Caco-2 (cell line): ENCODE measurements at regions not wholly inside any gene's neighbourhood (a gene's known extent, or its start where the extent isn't known, plus 50 kb on each side); places are given as distances from the start of the nearest gene placed in this dataset.

Experiments used
- BruUV-seq: library from RNA; stranded (reverse); fragments of 400-500 nt; replicated peaks from 2 replicates; lab custom pipeline; 2021; lab: Mats Ljungman, UMichigan
- CTCF ChIA-PET: fragments of 300-600 bp; sonication (Branson Sonifier 250); formaldehyde crosslinking; loops from one replicate; lab custom pipeline; 2022; ENCODE audit warnings: antibody characterized with exemption; lab: Charles Lee
- POLR2A ChIA-PET: fragments of 300-600 bp; sonication (Branson Sonifier 250); formaldehyde crosslinking; loops from one replicate; lab custom pipeline; 2022; ENCODE audit warnings: antibody characterized with exemption; lab: Charles Lee
- DNase-seq, 2 experiments: peaks; one replicate each; pipeline versions ENCODE4 v3.0.0 to v3.0.0-alpha.2; 2020 to 2022
- H3K27me3 ChIP-seq: replicated peaks from 2 replicates; pipeline ENCODE4 v1.6.0; 2011; ENCODE audit warnings: low read length; ENCODE audit not compliant: control insufficient read depth, insufficient read depth
- H3K36me3 ChIP-seq: 2 replicates; pipeline ENCODE4 v1.5.1; 2011; ENCODE audit warnings: low read length; ENCODE audit not compliant: control insufficient read depth, insufficient read depth
- H3K4me1 ChIP-seq: fragments of 250-450 bp; sonication (Bioruptor Pico); 2 replicates; pipeline ENCODE4 v1.5.1; 2020; ENCODE audit warnings: mild to moderate bottlenecking
- H3K4me3 ChIP-seq: 2 replicates; pipeline ENCODE4 v1.5.1; 2011; ENCODE audit warnings: low read depth, mild to moderate bottlenecking, control low read depth, low read length
- H3K9me3 ChIP-seq: fragments of 250-450 bp; sonication (Bioruptor Pico); 2 replicates; pipeline ENCODE4 v1.5.1; 2020; ENCODE audit warnings: mild to moderate bottlenecking, moderate library complexity
- H3K27ac Mint-ChIP-seq: one replicate; pipeline ENCODE4 v1.8.0; 2022; ENCODE audit warnings: mixed read lengths; ENCODE audit not compliant: unreplicated experiment
- H3K27me3 Mint-ChIP-seq: one replicate; pipeline ENCODE4 v1.8.0; 2022; ENCODE audit warnings: mixed read lengths; ENCODE audit not compliant: insufficient read depth, unreplicated experiment
- H3K36me3 Mint-ChIP-seq: one replicate; pipeline ENCODE4 v1.8.0; 2022; ENCODE audit warnings: mild to moderate bottlenecking, mixed read lengths; ENCODE audit not compliant: insufficient read depth, unreplicated experiment
- H3K4me1 Mint-ChIP-seq: one replicate; pipeline ENCODE4 v1.8.0; 2022; ENCODE audit warnings: low read depth, mixed read lengths; ENCODE audit not compliant: unreplicated experiment
- H3K4me3 Mint-ChIP-seq: one replicate; pipeline ENCODE4 v1.8.0; 2022; ENCODE audit warnings: mild to moderate bottlenecking, moderate library complexity, mixed read lengths; ENCODE audit not compliant: unreplicated experiment
- H3K9me3 Mint-ChIP-seq: one replicate; pipeline ENCODE4 v1.8.0; 2022; ENCODE audit warnings: mixed read lengths; ENCODE audit not compliant: unreplicated experiment
- CTCF ChIP-seq, 2 experiments: fragments of 200-600 bp in 1 of 2; IDR thresholded peaks; 1 replicate in 1 of 2; 2 replicates in 1 of 2; pipeline versions ENCODE4 v1.5.1 to v1.8.0; 2011 to 2022; ENCODE audit warnings: antibody characterized with exemption in 1 of 2, control low read depth in 1 of 2, inconsistent platforms in 1 of 2, low read depth in 1 of 2, low read length in 1 of 2, mild to moderate bottlenecking in 1 of 2, moderate library complexity in 1 of 2; ENCODE audit not compliant: insufficient read depth in 1 of 2, severe bottlenecking in 1 of 2, unreplicated experiment in 1 of 2
- intact Hi-C: fragments of 100-400 bp; cut with micrococcal nuclease; formaldehyde crosslinking; loops from one replicate; pipeline ENCODE4 v1.10.0; 2022; ENCODE audit not compliant: unreplicated experiment

GRCh38 chr2:236882074-236882473 lies 203.6 kb upstream of the COPS8 start:
- intact Hi-C loops = no loop called here
- Histone ChIP-seq H3K4me1 (no peaks in the 10 kb centered on the region), H3K36me3 (no peaks in the 10 kb centered on the region), H3K4me3 (no peak overlapping the region), H3K27me3 (no peaks in the 10 kb centered on the region), H3K9me3 (no peaks in the 10 kb centered on the region; the same call in 1 of the 2 replicates)
- BruUV-seq = no TSS peak
- Mint-ChIP-seq H3K4me1 (peaks cover 5% of the 10 kb centered on the region), H3K9me3 (peaks cover 10% of the 10 kb centered on the region), H3K4me3 (no peak overlapping the region), H3K27me3 (no peaks in the 10 kb centered on the region), H3K27ac (no peak overlapping the region), H3K36me3 (no peaks in the 10 kb centered on the region)
- TF ChIP-seq CTCF (IDR thresholded peaks at IDR 0.05; ENCODE audit: insufficient read depth in 1 of 2, low read depth in 1 of 2, low read length in 1 of 2, severe bottlenecking in 1 of 2, unreplicated experiment in 1 of 2) = no peak
- POLR2A ChIA-PET = no interaction called here
- CTCF ChIA-PET = no interaction called here
- DNase-seq = no peak

- POLR2A ChIA-PET = no interaction called here
- H3K9me3 Mint-ChIP-seq = peaks cover 10% of the 10 kb centered on the region
- H3K4me3 Mint-ChIP-seq = no peak overlapping the region
- Histone ChIP-seq H3K4me3 (no peak overlapping the region), H3K36me3 (no peaks in the 10 kb centered on the region), H3K9me3 (no peaks in the 10 kb centered on the region; the same call in 1 of the 2 replicates), H3K27me3 (no peaks in the 10 kb centered on the region), H3K4me1 (no peaks in the 10 kb centered on the region)
- intact Hi-C loops = no loop called here
- H3K27ac Mint-ChIP-seq = no peak overlapping the region
- no peak for DNase-seq
- no peaks in the 10 kb centered on the region for H3K36me3 Mint-ChIP-seq
- CTCF ChIA-PET = no interaction called here
- no peak for TF ChIP-seq CTCF (IDR thresholded peaks at IDR 0.05; ENCODE audit: insufficient read depth in 1 of 2, low read depth in 1 of 2, low read length in 1 of 2, severe bottlenecking in 1 of 2, unreplicated experiment in 1 of 2)
- peaks cover 5% of the 10 kb centered on the region for H3K4me1 Mint-ChIP-seq
- H3K27me3 Mint-ChIP-seq = no peaks in the 10 kb centered on the region
- no TSS peak for BruUV-seq
Measured at GRCh38 chr2:236882930-236883329, 202.8 kb upstream of the COPS8 start.

GRCh38 chr2:236883819-236884218 lies 201.9 kb upstream of the COPS8 start:
- BruUV-seq = no TSS peak
- no peaks in the 10 kb centered on the region for H3K27me3 Mint-ChIP-seq
- POLR2A ChIA-PET = no interaction called here

More at GRCh38 chr2:236883819-236884218, 201.9 kb upstream of the COPS8 start:
- CTCF ChIA-PET = no interaction called here
- Histone ChIP-seq H3K4me1 (no peaks in the 10 kb centered on the region), H3K36me3 (no peaks in the 10 kb centered on the region), H3K9me3 (no peaks in the 10 kb centered on the region; the same call in 1 of the 2 replicates), H3K27me3 (no peaks in the 10 kb centered on the region), H3K4me3 (no peak overlapping the region)
- Mint-ChIP-seq H3K36me3 (no peaks in the 10 kb centered on the region), H3K4me1 (peaks cover 5% of the 10 kb centered on the region), H3K4me3 (no peak overlapping the region), H3K9me3 (peaks cover 10% of the 10 kb centered on the region), H3K27ac (no peak overlapping the region)
- intact Hi-C loops = no loop called here
- no peak for TF ChIP-seq CTCF (IDR thresholded peaks at IDR 0.05; ENCODE audit: insufficient read depth in 1 of 2, low read depth in 1 of 2, low read length in 1 of 2, severe bottlenecking in 1 of 2, unreplicated experiment in 1 of 2)
- no peak for DNase-seq
